ENCODE measurements at regions not wholly inside any gene's neighbourhood (a gene's known extent, or its start where the extent isn't known, plus 50 kb on each side); places are given as distances from the start of the nearest gene placed in this dataset.

DNA sequence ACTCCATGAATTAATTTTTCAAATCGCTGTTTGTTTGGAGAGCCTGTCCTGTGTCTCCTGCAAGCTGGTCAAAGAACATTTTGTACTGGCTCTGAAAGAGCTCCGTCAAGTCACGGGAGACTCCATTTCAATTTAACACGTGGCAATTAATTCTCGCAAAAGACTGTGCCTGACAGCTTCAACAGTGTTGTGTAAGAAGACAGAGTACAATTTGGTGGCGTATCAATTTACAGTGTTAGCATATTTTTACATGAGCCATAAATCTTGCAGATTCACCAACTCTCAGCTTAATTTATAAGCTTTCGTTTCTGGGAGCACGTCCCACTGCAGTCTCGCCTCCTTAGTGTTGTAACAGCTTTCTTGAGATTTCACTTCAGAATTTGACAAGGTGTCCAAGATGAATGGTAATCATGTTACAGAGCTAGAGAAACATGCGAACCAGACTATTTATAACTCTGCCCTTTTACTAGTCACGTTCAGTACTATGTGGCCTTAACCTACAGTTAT, 70.8 kb downstream of the RWDD4 start:
- Mint-ChIP-seq H3K36me3 (ENCODE audit: low read depth) (no peaks in the 10 kb centered on the region), H3K4me3 (no peak overlapping the region), H3K4me1 (peaks cover 11% of the 10 kb centered on the region), H3K9me3 (peaks cover 30% of the 10 kb centered on the region), H3K27ac (no peak overlapping the region), H3K27me3 (ENCODE audit: low read depth, poor library complexity) (peaks cover 3% of the 10 kb centered on the region)
- TF ChIP-seq, protein P1, sequence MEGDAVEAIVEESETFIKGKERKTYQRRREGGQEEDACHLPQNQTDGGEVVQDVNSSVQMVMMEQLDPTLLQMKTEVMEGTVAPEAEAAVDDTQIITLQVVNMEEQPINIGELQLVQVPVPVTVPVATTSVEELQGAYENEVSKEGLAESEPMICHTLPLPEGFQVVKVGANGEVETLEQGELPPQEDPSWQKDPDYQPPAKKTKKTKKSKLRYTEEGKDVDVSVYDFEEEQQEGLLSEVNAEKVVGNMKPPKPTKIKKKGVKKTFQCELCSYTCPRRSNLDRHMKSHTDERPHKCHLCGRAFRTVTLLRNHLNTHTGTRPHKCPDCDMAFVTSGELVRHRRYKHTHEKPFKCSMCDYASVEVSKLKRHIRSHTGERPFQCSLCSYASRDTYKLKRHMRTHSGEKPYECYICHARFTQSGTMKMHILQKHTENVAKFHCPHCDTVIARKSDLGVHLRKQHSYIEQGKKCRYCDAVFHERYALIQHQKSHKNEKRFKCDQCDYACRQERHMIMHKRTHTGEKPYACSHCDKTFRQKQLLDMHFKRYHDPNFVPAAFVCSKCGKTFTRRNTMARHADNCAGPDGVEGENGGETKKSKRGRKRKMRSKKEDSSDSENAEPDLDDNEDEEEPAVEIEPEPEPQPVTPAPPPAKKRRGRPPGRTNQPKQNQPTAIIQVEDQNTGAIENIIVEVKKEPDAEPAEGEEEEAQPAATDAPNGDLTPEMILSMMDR (IDR thresholded peaks at IDR 0.05): no peak
- no peak for DNase-seq

GRCh38 chr4:183588691-183589090, 70.3 kb downstream of the RWDD4 start:
- H3K36me3 Mint-ChIP-seq (ENCODE audit: low read depth): no peaks in the 10 kb centered on the region
- H3K27ac Mint-ChIP-seq: no peak overlapping the region
- H3K4me3 Mint-ChIP-seq: no peak overlapping the region
- H3K4me1 Mint-ChIP-seq: peaks cover 11% of the 10 kb centered on the region
- no peak for DNase-seq
- H3K27me3 Mint-ChIP-seq (ENCODE audit: low read depth, poor library complexity): peaks cover 3% of the 10 kb centered on the region
- H3K9me3 Mint-ChIP-seq: peaks cover 25% of the 10 kb centered on the region
- TF ChIP-seq, protein P1 (IDR thresholded peaks at IDR 0.05): no peak

- peak overlapping the region; percentile 79 for H3K27ac Mint-ChIP-seq
- peaks cover 11% of the 10 kb centered on the region for H3K4me1 Mint-ChIP-seq
- H3K9me3 Mint-ChIP-seq: peaks cover 23% of the 10 kb centered on the region
- no peaks in the 10 kb centered on the region for H3K36me3 Mint-ChIP-seq (ENCODE audit: low read depth)
- TF ChIP-seq, protein P1 (IDR thresholded peaks at IDR 0.05): no peak
- no peak overlapping the region for H3K4me3 Mint-ChIP-seq
- H3K27me3 Mint-ChIP-seq (ENCODE audit: low read depth, poor library complexity): peaks cover 3% of the 10 kb centered on the region
- DNase-seq: no peak
Observed at GRCh38 chr4:183589461-183590099, 69.4 kb downstream of the RWDD4 start.

Measured in nephron progenitor cell (in vitro differentiated cells).